NCI-H1436 (cell line): ENCODE measurements at regions not wholly inside any gene's neighbourhood (a gene's known extent, or its start where the extent isn't known, plus 50 kb on each side); places are given as distances from the start of the nearest gene placed in this dataset.

ENCODE experiments used
- DNase-seq: peaks from one replicate; lab custom pipeline; 2025; lab: John Stamatoyannopoulos, UW

DNA sequence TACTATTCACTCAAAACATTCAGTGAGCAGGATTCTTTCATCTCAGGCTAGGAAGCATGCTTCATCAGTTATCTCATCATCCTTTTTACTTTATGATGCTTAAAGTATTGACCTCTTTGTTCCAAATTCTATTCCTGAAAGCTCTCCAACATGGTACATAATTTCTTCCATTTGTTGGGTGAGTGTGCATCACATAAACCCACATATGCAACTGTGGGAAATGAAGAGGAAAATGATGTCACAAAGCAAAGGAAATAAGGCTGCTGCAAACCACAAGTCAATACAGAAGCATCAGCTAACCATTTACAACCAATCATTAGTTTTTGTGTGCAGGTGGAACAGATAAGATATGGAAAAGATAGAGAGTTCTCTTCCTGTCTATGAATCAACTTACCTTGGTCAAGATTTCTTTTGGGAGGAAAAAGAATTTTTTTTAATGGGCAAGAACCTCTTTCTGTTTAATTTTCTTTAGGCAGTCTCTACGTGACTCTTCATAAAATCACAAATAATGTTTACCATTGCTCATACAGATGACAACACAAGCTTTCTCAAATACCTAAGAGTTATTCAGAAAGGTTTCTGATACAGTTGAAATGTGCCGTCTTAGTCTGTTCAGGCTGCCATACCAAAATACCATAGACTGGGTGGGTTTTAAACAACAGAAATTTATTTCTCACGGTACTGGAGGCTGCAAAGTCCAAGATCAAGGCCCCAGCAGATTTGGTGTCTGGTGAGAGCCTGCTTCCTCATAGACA is 259.9 kb downstream of the ADGRG6 start:
- no peak for DNase-seq

DNA sequence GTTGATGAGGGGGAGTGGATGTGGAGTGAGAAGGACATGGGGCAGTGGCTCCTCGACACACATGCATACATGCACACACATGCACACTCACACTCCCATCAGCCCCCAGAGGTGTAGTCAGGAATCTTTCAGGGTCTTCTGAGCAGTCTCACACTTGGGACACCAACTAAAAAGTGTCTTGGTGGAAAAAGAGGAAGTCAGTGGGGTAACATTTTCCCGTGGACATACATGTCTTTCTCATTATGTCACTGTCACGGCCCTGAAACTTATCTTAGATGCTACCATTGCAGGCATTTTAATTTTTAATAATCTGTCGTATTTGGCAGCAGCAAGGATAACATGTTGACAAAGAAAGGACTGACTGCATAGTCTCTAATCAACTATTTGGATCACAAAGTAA is 261.1 kb downstream of the ADGRG6 start:
- DNase-seq: no peak

DNA sequence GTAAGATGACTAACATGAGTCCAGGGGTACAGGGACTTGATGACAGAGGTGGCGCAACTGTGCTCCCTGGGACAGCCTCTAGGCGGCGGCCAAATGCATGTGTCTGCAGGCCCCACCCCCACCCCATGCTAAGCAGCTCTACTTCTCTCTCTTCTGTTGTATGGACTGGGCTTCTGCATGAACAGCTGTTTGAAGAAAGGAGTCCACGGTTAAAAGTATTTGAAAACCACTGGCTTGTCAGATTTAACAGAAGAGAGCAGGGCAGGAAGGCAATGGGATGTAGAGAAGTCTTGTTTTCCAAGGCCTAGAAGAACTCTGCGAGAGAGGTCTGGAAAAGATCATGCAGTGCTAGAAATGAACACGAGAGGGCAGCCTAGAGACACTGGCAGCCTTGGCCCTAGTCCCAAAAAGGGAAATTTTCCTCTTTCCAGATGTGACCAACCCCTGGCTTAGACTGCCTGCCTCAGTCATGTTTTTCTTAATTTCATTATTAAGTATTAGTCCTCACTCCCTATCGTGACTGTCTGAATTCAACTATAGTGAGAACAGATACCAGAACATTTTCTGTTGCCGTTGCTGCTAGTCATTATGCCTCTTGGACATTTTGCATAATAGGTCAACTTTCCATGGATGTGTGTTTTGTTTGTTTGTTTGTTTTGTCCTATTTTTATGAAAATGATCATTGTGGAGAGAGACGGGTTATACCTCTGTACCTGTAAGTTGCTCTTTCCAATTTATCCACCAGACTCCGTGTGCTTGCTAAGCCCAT is 265.0 kb downstream of the ADGRG6 start:
- DNase-seq: no peak

DNA sequence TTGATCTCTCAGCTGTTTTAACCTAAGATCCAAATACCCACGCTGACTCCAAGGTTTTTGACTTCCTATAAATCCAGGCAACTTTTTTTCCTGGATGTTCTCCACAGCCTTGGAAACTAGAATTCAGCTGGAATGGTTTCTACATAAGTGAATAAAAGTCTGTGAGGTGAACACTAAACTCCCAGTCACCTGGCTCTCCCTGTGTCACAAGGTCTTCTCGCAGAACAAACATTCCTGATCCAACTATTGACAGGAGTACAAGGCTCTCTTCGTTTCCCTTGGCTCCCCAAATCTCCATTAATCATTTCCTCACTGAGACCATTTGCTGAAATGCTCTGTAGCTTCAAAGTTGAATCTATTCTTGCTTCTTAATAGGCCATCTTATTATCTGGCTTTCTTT is 265.7 kb downstream of the ADGRG6 start:
- no peak for DNase-seq

DNA sequence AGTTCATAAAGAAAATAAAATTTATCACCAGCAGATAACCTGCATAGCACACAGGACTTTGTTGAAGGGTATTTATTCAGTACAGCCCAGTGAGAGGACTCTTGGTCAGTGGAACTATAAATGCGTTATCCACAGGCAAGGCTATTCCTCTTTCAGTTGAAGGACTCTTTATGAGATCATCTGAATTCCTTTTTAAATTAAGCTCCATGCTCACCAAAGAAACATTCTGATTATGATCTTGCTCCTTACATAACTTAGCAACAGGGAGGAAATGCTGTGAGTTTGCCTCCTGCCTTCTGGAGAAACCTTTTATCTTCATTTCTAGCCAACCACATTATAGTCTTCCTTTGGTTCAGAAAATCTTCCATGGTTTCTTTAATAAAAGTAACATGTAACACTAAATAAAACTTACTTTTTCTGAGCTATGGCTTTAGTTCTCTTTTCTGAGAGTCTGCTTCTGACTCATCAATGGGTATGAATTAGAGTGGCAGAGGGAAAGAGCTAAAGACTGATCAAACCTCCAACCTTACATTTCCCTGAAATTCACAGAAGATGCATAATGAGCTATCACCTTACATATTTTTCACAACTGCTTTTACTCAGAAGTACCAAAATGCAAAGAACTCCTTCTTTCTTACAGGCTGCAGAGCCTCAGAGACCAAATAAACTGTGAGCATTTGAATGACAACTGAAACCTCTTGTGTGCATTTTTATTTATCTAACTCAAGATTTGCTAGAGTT is 267.2 kb downstream of the ADGRG6 start:
- DNase-seq: no peak

DNA sequence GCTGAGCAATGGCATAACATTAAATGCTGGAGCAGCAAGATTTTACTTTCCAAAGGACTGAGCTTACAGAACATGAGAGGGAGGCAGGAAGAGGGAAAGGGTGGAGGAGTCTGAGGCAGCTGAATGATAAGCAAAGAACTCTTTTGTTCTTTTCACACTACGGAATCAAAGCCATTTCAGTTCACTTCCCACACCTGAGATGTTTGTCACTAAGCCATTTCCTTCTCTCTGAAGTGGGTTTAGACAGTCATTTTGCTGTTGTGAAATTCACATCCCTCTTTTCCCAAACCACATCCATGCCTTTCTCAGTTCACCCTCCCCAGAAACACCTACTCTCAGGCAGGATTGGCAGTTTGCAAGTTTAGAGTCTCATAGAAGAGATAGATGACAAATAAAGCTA is 267.9 kb downstream of the ADGRG6 start:
- no peak for DNase-seq

DNA sequence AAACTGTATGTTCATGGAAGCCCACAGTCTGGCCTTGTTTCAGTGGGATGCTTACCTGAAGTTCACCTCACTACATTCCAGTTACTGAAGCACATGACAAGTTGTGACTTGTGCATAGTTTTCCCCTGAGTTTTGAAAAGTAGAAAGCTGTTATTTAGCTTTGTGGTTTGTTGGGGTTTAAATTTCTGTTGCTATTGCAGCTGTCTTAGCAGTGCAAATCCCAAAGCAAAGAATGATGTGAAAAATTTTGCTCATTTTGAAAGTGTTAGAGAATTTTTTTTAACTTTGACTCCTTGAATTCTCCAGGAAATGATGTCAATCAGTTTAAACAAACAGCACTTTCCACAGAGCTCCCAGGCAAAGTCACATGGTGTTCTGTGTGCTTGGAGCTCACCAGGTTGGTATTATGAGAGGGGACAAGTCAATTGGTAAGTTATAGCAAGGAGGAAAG is 268.4 kb downstream of the ADGRG6 start:
- DNase-seq: no peak

DNA sequence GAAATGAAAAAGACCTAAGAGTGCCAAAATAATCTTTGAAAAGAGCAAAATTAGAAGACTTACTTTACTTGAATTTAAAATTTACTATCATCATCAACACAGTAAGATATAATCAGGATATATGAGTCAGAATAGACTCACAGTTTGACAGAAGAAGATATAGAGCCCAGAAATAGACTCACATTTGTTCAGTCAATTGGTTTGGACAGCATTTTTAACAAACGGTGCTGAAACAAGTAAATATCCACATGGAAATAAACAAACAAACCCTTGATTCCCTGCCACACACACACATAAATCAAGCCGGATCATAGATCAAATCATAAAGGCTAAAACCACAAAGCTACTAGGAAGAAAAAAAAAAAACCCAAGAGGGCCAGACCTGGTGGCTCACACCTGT is 291.1 kb downstream of the ADGRG6 start:
- no peak for DNase-seq

DNA sequence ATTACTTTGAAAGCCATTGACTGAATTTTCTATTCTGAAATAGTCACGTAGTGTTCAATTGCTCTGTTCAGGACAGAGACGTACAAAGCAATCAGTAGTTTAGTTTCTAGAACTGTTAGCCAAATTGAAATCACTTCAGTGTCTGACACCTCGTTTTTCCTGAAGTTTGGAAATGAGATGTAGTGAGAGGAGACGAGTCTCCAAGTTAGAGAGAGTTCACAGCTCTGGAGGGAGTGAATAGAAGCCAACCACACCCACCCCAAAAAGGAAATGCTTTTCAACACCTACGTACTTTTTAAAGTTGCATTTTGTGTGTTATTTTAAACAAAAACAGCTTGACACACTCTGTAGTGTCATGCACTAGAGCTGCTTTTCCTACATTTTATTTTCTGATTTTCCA is 296.0 kb downstream of the ADGRG6 start:
- no peak for DNase-seq

DNA sequence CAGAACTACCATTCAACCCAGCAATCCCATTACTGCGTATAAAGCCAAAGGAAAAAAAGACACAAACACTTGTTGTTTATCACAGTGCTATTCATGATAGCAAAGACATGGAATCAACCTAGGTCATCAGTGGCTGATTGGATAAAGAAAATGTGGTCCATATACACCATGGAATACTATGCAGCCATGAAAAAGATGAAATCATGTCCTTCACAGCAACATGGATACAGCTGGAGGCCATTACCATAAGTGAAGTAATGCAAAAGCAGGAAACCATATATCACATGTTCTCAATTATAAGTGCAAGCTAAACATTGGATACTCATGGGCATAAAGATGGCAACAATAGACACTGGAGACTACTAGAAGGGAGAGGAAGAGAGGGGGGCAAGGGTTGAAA is 299.6 kb downstream of the ADGRG6 start:
- no peak for DNase-seq

DNA sequence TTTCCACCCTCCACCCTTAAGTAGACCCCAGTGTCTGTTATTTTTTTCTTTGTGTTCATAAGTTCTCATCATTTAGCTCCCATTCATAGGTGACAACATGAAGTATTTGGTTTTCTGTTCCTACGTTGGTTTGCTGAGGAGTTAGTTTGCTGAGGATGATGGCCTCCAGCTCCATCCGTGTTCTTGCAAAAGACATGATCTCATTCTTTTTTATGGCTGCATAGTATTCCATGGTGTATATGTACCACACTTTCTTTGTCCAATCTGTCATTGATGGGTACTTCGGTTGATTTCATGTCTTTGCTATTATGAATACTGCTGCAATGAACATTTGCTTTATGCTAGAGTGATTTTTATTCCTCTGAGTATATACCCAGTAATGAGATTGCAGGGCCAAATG is 301.2 kb downstream of the ADGRG6 start:
- no peak for DNase-seq

DNA sequence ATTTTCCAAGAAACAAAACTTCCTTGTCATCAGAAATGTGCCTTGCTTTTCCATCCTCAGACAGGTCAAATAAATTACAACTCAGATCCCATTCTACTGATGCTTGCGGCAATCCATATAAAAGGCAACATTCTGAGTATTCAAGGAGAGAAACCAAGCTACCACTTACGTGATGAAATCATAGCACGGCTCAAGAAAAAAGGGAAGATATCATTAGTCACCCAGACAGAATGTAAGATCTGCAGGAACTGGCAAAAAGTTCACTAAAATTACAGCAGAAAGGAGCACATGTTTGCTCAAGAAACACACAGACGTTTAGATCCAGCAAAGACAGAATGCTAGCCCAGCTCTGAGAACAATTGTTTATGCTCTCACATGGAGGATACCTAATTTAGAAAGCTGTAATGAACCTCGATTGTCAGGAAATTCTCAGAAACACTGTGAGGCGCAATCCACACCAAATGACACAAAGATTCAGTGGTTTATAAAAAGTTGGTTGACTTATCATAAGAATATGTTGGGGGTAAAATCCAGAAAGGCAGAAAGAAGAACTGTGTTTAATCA is 304.2 kb downstream of the ADGRG6 start:
- DNase-seq: no peak

DNA sequence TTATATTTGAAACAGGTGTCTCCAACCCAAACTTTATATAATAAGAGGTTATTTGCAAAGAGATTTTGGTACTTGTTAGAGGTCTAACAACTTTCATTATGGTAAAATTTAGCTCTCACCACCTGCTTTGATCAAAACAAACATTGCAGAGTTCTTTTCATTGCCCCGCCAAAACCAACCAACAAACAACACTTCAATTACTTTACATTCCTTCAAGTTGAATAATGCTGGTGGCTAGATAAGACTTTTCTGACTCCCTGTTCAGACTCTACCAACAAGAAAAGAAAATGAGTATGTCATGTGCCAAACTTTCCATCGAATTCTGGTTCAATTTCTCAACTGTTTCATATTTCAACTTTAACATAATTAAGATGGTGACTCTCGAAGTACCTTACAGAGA is 311.1 kb downstream of the ADGRG6 start:
- DNase-seq: no peak

DNA sequence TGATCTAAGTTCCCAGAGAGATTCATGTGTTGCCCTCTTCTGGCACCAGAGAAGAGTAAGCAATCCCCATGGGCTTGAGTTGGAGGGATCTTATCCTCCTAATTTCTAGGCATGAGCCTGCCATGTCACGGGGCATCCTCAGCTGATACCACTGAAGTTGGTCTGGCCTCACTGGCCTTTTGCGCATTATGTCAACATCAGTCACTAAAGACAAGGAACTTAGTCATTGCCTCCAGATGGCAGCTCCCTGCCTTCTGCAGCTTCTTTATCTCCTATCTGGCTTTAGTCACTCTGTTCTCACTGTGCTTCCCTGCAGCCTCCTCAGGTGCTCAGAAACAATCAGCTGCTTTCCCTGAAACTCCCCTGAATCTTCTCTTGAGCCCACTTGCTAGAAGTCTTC is 312.2 kb downstream of the ADGRG6 start:
- no peak for DNase-seq

DNA sequence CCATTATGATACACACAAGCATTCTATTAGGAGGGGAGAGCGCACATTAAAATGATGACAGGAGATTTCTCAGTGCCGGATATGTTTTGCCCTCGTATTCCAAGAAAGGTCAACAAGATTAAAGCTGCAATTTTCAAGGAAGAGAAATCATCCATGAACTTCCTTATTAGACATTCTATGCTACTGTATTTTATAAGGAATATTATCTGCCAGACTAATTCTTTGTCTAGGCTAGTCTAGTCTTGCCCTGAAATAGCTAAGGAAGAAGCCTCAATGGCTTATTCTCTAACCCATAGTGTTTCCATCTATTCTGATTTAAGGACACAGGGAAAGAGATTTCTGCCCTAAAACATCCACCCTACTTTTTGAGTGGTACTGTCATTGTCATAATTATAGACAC is 315.4 kb downstream of the ADGRG6 start:
- DNase-seq: no peak

DNA sequence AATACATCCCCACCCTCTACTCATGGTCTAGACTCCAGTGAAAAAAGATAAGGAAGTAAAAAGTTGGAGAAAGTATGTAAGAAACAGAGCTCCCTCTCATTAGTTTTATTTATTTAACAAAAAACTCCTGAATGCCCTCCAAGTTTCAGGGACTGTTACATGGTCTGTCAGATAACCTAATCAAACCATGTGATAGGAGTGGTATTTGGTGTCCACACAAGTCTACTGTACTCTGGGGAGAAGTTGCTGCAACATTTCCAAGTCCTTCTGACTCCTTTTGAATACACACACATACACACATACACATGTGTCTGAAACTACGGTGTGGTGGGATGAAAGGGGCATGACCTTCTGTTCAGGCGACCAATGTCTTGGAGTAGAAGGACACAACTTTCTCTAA is 320.0 kb downstream of the ADGRG6 start:
- DNase-seq: no peak

DNA sequence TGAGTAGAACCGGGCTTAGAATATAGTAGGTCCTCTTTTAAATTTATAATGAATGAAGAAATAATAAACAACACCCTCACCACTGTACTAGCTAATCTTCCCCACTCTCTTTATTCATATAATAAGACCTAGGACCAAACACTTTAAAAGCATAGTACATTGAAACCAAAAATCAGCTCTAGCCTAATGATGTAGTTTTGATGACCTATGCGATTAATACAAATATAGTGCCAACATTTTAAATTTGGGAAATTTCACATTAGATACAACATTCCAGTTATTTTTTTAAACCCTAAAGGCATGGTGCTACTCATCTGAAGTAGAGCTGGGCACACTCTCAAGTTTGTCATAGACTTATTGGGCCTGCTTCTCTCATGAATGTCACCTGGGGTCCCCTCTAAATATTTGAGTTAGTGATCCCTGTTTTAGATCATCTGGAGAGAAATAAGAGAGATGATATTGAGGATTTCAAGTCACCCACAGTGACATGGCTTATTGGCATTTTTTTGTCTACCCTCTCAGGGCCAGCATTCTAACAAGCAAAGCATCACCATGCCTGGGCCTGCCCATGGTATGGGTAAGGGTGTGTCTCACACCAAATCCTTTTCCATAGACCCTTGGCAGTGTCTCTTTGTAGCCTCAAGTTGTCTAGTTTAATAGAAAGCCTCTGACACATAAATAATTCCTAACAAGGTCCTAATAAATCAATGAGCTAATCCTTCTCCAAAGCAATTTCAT is 319.8 kb downstream of the HIVEP2 start:
- no peak for DNase-seq

DNA sequence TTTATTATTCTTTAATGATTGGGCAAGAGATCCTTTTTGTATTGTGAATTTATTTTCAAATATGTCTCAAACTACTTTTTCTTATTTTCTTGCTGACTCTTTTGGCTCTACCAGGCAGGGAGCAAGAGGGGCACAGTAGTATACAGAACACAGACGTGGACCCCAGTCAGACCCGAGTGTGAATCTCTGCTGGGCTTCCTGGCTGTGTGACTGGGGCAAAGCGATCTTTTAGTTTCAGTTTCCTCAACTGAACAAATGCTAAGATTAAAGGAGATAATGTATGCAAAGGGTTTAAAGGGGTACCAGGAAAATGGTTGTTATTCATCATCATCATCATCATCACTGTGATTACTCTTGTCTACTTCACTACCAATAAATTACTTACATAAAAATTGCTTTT is 317.5 kb downstream of the HIVEP2 start:
- DNase-seq: no peak

DNA sequence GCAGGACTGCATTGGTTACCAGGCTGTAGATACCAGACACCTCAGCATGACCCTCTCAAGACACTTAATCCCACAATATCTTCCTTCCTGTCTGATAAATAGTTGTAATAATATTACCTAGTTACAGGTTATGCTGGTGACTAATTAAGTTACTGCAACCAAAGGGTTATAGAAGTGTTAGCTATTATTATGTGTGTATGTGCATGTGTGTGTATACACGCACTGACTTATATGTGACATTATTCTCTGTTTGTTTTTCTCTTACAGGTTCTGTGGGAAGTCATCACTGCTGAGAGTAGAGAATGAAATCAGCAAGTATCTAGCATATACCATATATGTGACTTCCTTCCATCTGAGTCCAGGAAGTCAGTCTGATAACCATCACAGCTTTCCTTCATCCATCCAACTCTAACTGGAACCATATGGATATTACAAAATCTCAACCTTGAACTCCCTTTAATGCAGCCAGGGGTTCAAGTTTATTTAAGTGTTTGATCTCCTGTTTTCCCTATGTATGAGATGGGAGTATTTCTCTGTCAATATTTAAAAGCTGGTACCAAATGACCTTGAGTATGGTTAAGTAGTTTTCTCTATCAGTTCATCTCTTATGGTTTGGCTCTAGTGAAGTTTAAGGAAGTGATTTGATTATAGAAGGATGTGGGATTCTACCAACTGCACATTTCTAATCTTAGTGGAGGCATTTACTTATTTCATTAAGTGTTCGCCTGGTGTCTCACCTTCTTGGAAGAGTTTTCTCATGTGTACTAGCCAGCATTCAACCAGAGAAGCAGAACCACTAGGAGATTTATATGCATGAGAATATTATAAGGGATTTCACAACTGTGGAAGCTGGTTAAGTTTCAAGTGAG is 313.2 kb downstream of the HIVEP2 start:
- DNase-seq: no peak

DNA sequence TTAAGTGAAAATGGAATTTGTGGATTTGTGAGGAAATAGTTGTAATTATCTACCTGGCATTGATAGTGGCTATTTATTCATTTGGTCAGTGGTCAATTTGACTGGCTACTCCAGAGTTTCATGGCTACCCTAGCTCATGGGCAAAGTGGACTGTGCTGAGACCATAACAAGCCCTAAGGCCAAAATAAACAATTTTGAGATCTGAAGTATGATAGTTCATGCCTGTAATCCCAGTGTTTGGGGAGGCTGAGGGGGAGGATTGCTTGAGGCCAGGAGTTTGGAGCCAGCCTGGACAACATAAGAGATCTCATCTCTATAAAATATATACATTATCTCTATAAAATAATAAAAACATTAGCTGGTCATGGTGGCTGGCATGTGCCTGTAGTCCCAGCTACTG is 311.7 kb downstream of the HIVEP2 start:
- no peak for DNase-seq

DNA sequence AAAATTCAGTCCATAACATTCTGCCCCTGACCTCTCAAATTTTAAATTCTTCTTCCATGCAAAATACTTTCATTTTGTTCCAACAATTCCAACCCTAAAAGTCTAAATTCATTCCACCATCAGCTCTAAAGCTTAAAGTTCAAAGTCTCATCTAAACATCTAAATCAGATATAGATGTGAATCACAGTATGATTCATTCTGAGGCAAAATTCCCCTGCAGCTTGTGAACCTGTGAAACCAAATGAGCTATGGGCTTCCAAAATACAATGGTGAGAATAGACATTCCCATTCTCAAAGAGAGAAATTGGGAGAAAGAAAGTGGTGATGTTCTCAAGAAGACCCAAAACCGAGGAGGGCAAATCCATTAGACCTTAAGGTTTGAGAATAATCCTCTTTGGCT is 309.8 kb downstream of the HIVEP2 start:
- no peak for DNase-seq
